MM.1S (cell line): ENCODE measurements at regions not wholly inside any gene's neighbourhood (a gene's known extent, or its start where the extent isn't known, plus 50 kb on each side); places are given as distances from the start of the nearest gene placed in this dataset.

Experiments used
- EZH2 ChIP-seq: fragments of 300-600 bp; sonication (generic); optimal IDR thresholded peaks from 2 replicates; pipeline ENCODE3; 2017; ENCODE audit warnings: low read depth, mild to moderate bottlenecking, antibody characterized with exemption, low read length, mixed read lengths
- EZH2phosphoT487 ChIP-seq: fragments of 300-600 bp; sonication (generic); IDR thresholded peaks from 2 replicates; pipeline ENCODE4 v1.6.1; 2018; ENCODE audit warnings: antibody characterized with exemption, low read length
- TF ChIP-seq, protein P1 (sequence below): fragments of 300-600 bp; sonication (generic); IDR thresholded peaks from 2 replicates; pipeline ENCODE4 v1.5.1; 2016; ENCODE audit warnings: antibody characterized with exemption, low read length, mixed read lengths

DNA sequence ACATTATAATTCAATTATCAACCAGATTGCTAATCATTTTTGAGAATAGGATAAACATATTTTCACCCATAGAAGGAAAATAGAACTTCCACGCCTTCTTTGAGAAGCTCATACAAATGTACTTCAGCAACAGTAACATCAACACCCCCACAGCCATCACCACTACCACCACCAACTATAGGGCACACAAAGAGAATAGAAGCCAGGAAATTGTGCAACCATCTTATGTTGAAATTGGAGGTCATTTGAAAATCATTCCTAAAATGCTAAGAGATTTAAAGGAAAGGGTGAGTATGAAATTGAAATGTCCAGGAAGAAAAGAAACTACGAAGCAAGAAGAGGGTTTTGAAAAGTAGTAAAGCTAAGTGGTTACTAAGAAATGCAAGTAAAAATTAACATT, 563.4 kb downstream of the ZNF804A start:
- TF ChIP-seq, protein P1, sequence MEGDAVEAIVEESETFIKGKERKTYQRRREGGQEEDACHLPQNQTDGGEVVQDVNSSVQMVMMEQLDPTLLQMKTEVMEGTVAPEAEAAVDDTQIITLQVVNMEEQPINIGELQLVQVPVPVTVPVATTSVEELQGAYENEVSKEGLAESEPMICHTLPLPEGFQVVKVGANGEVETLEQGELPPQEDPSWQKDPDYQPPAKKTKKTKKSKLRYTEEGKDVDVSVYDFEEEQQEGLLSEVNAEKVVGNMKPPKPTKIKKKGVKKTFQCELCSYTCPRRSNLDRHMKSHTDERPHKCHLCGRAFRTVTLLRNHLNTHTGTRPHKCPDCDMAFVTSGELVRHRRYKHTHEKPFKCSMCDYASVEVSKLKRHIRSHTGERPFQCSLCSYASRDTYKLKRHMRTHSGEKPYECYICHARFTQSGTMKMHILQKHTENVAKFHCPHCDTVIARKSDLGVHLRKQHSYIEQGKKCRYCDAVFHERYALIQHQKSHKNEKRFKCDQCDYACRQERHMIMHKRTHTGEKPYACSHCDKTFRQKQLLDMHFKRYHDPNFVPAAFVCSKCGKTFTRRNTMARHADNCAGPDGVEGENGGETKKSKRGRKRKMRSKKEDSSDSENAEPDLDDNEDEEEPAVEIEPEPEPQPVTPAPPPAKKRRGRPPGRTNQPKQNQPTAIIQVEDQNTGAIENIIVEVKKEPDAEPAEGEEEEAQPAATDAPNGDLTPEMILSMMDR = no peak
- TF ChIP-seq EZH2 (no peak), EZH2phosphoT487 (no peak)
